ENCODE measurements at regions not wholly inside any gene's neighbourhood (a gene's known extent, or its start where the extent isn't known, plus 50 kb on each side); places are given as distances from the start of the nearest gene placed in this dataset.

- Histone ChIP-seq H3K27ac (ENCODE audit: low read length) (no peak overlapping the region), H3F3A (ENCODE audit: low read length, unreplicated experiment) (no peaks in the 10 kb centered on the region), H3K4me3 (ENCODE audit: low read length) (no peak overlapping the region), H4K20me1 (ENCODE audit: low read length) (no peaks in the 10 kb centered on the region), H3K79me2 (ENCODE audit: low read length) (no peaks in the 10 kb centered on the region), H3K9ac (ENCODE audit: low read length) (no peak overlapping the region), H3K36me3 (ENCODE audit: low read depth, low read length) (no peaks in the 10 kb centered on the region), H3K27me3 (ENCODE audit: low read length) (no peaks in the 10 kb centered on the region), H3K4me1 (ENCODE audit: insufficient read depth, low read length) (no peaks in the 10 kb centered on the region), H3K9me3 (ENCODE audit: low read length) (peaks cover 18% of the 10 kb centered on the region), H3K4me2 (ENCODE audit: low read length) (no peak overlapping the region), H2AFZ (ENCODE audit: low read length) (no peak overlapping the region), H3K9me2 (replicated peaks; ENCODE audit: low read length) (no peaks in the 10 kb centered on the region)
- ChIA-PET CTCF (no interaction called here), POLR2A (ENCODE audit: unreplicated experiment) (no interaction called here)
- no TSS peak for BruUV-seq (replicated peaks)
- DNase-seq (no peak), ATAC-seq (no peak)
- no peak for TF ChIP-seq EZH2phosphoT487 (IDR thresholded peaks at IDR 0.05; ENCODE audit: borderline replicate concordance, low read length)
- no peak for TF ChIP-seq EZH2 (IDR thresholded peaks at IDR 0.05; ENCODE audit: low read length, unreplicated experiment)
- no peak for TF ChIP-seq CTCF (conservative IDR thresholded peaks at IDR 0.05; ENCODE audit: low read depth, low read length)
- intact Hi-C loops (cut with micrococcal nuclease), result no loop called here
These were observed 876.3 kb downstream of the FAM181B start for GRCh38 chr11:81857386-81857785.

DNA sequence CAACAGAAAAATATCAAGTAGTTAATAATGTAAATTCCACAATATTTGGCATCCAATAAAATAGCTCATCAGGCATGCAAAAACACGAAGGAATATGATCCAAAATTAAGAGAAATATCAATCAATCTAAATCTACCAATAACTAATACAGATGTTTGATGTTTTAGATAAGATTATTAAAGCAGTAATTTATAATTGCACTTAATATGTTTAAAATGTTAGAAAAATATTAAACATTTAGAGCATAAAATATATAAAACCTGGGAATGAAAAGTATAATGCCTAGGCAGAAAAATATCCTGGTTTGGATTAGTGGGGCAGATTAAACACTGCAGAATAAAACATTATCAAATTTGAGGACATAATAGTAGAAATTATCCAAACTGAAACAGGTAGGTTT lies 879.9 kb downstream of the FAM181B start:
- no peak overlapping the region for H3K4me2 ChIP-seq (ENCODE audit: low read length)
- no peaks in the 10 kb centered on the region for H3K36me3 ChIP-seq (ENCODE audit: low read depth, low read length)
- intact Hi-C loops (cut with micrococcal nuclease), result no loop called here
- DNase-seq (no peak), ATAC-seq (no peak)
- POLR2A ChIA-PET (ENCODE audit: unreplicated experiment), result no interaction called here
- TF ChIP-seq EZH2phosphoT487 (IDR thresholded peaks at IDR 0.05; ENCODE audit: borderline replicate concordance, low read length) (no peak), CTCF (conservative IDR thresholded peaks at IDR 0.05; ENCODE audit: low read depth, low read length) (no peak), EZH2 (IDR thresholded peaks at IDR 0.05; ENCODE audit: low read length, unreplicated experiment) (no peak)
- H3K4me1 ChIP-seq (ENCODE audit: insufficient read depth, low read length), result no peaks in the 10 kb centered on the region
- no peak overlapping the region for H3K27ac ChIP-seq (ENCODE audit: low read length)
- H3K4me3 ChIP-seq (ENCODE audit: low read length), result no peak overlapping the region
- no peaks in the 10 kb centered on the region for H3K9me2 ChIP-seq (replicated peaks; ENCODE audit: low read length)
- H3K9me3 ChIP-seq (ENCODE audit: low read length), result peaks cover 11% of the 10 kb centered on the region
- no peaks in the 10 kb centered on the region for H4K20me1 ChIP-seq (ENCODE audit: low read length)
- no peaks in the 10 kb centered on the region for H3F3A ChIP-seq (ENCODE audit: low read length, unreplicated experiment)
- H2AFZ ChIP-seq (ENCODE audit: low read length), result no peak overlapping the region
- H3K27me3 ChIP-seq (ENCODE audit: low read length), result no peaks in the 10 kb centered on the region
- no peak overlapping the region for H3K9ac ChIP-seq (ENCODE audit: low read length)
- CTCF ChIA-PET, result no interaction called here
- no TSS peak for BruUV-seq (replicated peaks)
- H3K79me2 ChIP-seq (ENCODE audit: low read length), result no peaks in the 10 kb centered on the region

DNA sequence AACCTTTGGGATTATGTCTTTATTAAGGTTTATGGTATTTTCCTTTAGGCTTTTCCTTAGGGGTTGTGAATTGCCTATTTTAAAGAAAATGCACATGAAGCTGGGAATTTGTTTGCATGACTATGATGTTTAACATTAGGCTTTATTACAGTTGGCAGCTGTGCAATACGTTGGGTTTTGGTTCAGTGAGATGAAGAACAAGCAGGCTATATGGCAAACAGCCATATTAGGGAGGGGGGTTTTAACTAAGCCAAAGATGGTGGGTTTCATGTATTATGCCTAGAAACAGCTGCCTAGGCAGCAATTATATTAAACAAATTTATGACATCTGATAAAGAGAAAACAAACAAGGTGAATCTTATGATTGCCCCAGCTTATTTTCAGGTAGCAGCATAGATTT lies 880.8 kb downstream of the FAM181B start:
- Histone ChIP-seq H3K79me2 (ENCODE audit: low read length) (no peaks in the 10 kb centered on the region), H3K27ac (ENCODE audit: low read length) (no peak overlapping the region), H3K4me1 (ENCODE audit: insufficient read depth, low read length) (no peaks in the 10 kb centered on the region), H3K9me2 (replicated peaks; ENCODE audit: low read length) (no peaks in the 10 kb centered on the region), H4K20me1 (ENCODE audit: low read length) (no peaks in the 10 kb centered on the region), H3K9ac (ENCODE audit: low read length) (no peak overlapping the region), H3F3A (ENCODE audit: low read length, unreplicated experiment) (no peaks in the 10 kb centered on the region), H3K36me3 (ENCODE audit: low read depth, low read length) (no peaks in the 10 kb centered on the region), H3K4me3 (ENCODE audit: low read length) (no peak overlapping the region), H3K4me2 (ENCODE audit: low read length) (no peak overlapping the region), H3K9me3 (ENCODE audit: low read length) (peaks cover 11% of the 10 kb centered on the region), H2AFZ (ENCODE audit: low read length) (no peak overlapping the region), H3K27me3 (ENCODE audit: low read length) (no peaks in the 10 kb centered on the region)
- ChIA-PET CTCF (no interaction called here), POLR2A (ENCODE audit: unreplicated experiment) (no interaction called here)
- DNase-seq, result no peak
- no peak for TF ChIP-seq EZH2phosphoT487 (IDR thresholded peaks at IDR 0.05; ENCODE audit: borderline replicate concordance, low read length)
- no peak for TF ChIP-seq EZH2 (IDR thresholded peaks at IDR 0.05; ENCODE audit: low read length, unreplicated experiment)
- TF ChIP-seq CTCF (conservative IDR thresholded peaks at IDR 0.05; ENCODE audit: low read depth, low read length), result no peak
- no TSS peak for BruUV-seq (replicated peaks)
- intact Hi-C loops (cut with micrococcal nuclease), result no loop called here
- ATAC-seq, result no peak

Data from PC-3 (cell line).